ENCODE measurements at regions not wholly inside any gene's neighbourhood (a gene's known extent, or its start where the extent isn't known, plus 50 kb on each side); places are given as distances from the start of the nearest gene placed in this dataset.

DNA sequence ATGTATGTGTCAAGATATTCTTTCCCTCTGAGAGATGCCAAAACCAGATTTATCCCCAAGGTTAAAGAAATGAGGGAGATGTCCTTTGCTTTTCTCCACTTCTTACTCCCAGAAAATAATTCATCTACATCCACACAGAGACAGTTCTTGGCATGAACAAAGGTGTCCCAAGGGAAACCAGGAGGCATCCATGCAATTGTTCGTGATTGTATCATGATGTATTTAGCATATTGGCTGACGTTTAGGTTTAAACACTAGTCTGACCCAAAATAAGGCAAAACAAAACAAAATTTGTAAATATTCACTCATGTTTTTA is 223.9 kb downstream of the C7orf25 start:
- TF ChIP-seq, protein P1, sequence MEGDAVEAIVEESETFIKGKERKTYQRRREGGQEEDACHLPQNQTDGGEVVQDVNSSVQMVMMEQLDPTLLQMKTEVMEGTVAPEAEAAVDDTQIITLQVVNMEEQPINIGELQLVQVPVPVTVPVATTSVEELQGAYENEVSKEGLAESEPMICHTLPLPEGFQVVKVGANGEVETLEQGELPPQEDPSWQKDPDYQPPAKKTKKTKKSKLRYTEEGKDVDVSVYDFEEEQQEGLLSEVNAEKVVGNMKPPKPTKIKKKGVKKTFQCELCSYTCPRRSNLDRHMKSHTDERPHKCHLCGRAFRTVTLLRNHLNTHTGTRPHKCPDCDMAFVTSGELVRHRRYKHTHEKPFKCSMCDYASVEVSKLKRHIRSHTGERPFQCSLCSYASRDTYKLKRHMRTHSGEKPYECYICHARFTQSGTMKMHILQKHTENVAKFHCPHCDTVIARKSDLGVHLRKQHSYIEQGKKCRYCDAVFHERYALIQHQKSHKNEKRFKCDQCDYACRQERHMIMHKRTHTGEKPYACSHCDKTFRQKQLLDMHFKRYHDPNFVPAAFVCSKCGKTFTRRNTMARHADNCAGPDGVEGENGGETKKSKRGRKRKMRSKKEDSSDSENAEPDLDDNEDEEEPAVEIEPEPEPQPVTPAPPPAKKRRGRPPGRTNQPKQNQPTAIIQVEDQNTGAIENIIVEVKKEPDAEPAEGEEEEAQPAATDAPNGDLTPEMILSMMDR (IDR thresholded peaks at IDR 0.05): no peak
- TF ChIP-seq EP300 (IDR thresholded peaks at IDR 0.05): no peak
- no peak for TF ChIP-seq POLR2A (IDR thresholded peaks at IDR 0.05)
- no peak for TF ChIP-seq POLR2AphosphoS5 (IDR thresholded peaks at IDR 0.05)

All from gastroesophageal sphincter (tissue), 3 donors.